ES-I3 (cell line): ENCODE measurements at regions not wholly inside any gene's neighbourhood (a gene's known extent, or its start where the extent isn't known, plus 50 kb on each side); places are given as distances from the start of the nearest gene placed in this dataset.

Source experiments
- H3K36me3 ChIP-seq: 2 replicates; pipeline ENCODE4 v1.6.1; 2013; ENCODE audit warnings: mild to moderate bottlenecking, low read length, control low read depth, moderate library complexity; ENCODE audit not compliant: insufficient read depth
- H3K4me1 ChIP-seq: 2 replicates; pipeline ENCODE4 v1.6.1; 2013; ENCODE audit warnings: mild to moderate bottlenecking, control low read depth, low read length; ENCODE audit not compliant: insufficient read depth
- H3K9ac ChIP-seq: 2 replicates; pipeline ENCODE4 v1.6.1; 2013; ENCODE audit warnings: low read depth, mild to moderate bottlenecking, low read length, moderate library complexity
- H3K9me3 ChIP-seq: 2 replicates; pipeline ENCODE4 v1.6.1; 2013; ENCODE audit warnings: mild to moderate bottlenecking, low read length, moderate library complexity; ENCODE audit not compliant: control insufficient read depth, insufficient read depth

GRCh38 chr2:49444005-49444404 is 289.7 kb upstream of the FSHR start:
- Histone ChIP-seq H3K9me3 (no peaks in the 10 kb centered on the region), H3K9ac (no peak overlapping the region), H3K36me3 (no peaks in the 10 kb centered on the region), H3K4me1 (no peaks in the 10 kb centered on the region)

- no peaks in the 10 kb centered on the region for H3K9me3 ChIP-seq
- H3K9ac ChIP-seq = no peak overlapping the region
- H3K36me3 ChIP-seq = no peaks in the 10 kb centered on the region
- H3K4me1 ChIP-seq = no peaks in the 10 kb centered on the region
Measured at GRCh38 chr2:49426996-49427395, 272.7 kb upstream of the FSHR start.

- no peaks in the 10 kb centered on the region for H3K36me3 ChIP-seq
- no peaks in the 10 kb centered on the region for H3K9me3 ChIP-seq
- H3K9ac ChIP-seq = no peak overlapping the region
Measured at GRCh38 chr2:49416252-49416651, 261.9 kb upstream of the FSHR start.

GRCh38 chr2:49404108-49404507 is 249.8 kb upstream of the FSHR start:
- Histone ChIP-seq H3K9ac (no peak overlapping the region), H3K9me3 (no peaks in the 10 kb centered on the region), H3K36me3 (no peaks in the 10 kb centered on the region), H3K4me1 (peaks cover 4% of the 10 kb centered on the region; the same call in 1 of the 2 replicates)

More at GRCh38 chr2:49416252-49416651, 261.9 kb upstream of the FSHR start:
- H3K4me1 ChIP-seq = no peaks in the 10 kb centered on the region

GRCh38 chr2:49403637-49404036 is 249.3 kb upstream of the FSHR start:
- Histone ChIP-seq H3K4me1 (peaks cover 4% of the 10 kb centered on the region; the same call in 1 of the 2 replicates), H3K9ac (no peak overlapping the region), H3K9me3 (no peaks in the 10 kb centered on the region), H3K36me3 (no peaks in the 10 kb centered on the region)

GRCh38 chr2:49379406-49379805 is 225.1 kb upstream of the FSHR start:
- H3K9ac ChIP-seq = no peak overlapping the region
- no peaks in the 10 kb centered on the region for H3K4me1 ChIP-seq
- H3K9me3 ChIP-seq = no peaks in the 10 kb centered on the region
- no peaks in the 10 kb centered on the region for H3K36me3 ChIP-seq

- H3K36me3 ChIP-seq = no peaks in the 10 kb centered on the region
- no peaks in the 10 kb centered on the region for H3K9me3 ChIP-seq
- H3K9ac ChIP-seq = no peak overlapping the region
- no peaks in the 10 kb centered on the region; the same call in 1 of the 2 replicates for H3K4me1 ChIP-seq
Measured at GRCh38 chr2:49371128-49371701, 216.9 kb upstream of the FSHR start.

GRCh38 chr2:49369650-49370049 is 215.3 kb upstream of the FSHR start:
- H3K4me1 ChIP-seq = no peaks in the 10 kb centered on the region; the same call in 1 of the 2 replicates
- H3K9ac ChIP-seq = no peak overlapping the region
- no peaks in the 10 kb centered on the region for H3K9me3 ChIP-seq
- no peaks in the 10 kb centered on the region for H3K36me3 ChIP-seq

DNA sequence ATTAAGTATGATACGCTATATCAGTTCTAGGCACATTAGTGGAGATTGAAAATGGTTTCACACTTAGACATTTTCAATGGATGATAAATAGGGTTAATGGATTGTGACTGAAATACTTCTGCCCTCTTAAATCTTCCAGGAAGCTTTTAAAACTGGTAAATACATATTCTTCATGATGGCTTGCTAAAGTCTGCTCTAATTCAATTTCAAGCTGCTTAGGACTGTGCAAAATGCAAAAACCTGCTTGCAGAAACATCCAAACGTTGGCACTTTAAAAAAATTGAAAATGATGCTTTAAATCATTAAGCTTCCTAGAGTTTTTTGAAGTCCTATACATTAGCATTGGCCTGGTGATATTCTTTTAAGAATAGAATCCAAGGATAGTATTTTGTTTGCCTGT is 214.8 kb upstream of the FSHR start:
- Histone ChIP-seq H3K9ac (no peak overlapping the region), H3K9me3 (no peaks in the 10 kb centered on the region), H3K4me1 (no peaks in the 10 kb centered on the region; the same call in 1 of the 2 replicates), H3K36me3 (no peaks in the 10 kb centered on the region)

- no peaks in the 10 kb centered on the region for H3K36me3 ChIP-seq
- no peaks in the 10 kb centered on the region; the same call in 1 of the 2 replicates for H3K4me1 ChIP-seq
- no peak overlapping the region for H3K9ac ChIP-seq
- no peaks in the 10 kb centered on the region for H3K9me3 ChIP-seq
Measured at GRCh38 chr2:49367003-49367402, 212.7 kb upstream of the FSHR start.

GRCh38 chr2:49360407-49360767 is 206.1 kb upstream of the FSHR start:
- H3K36me3 ChIP-seq = no peaks in the 10 kb centered on the region
- peaks cover 3% of the 10 kb centered on the region; the same call in 1 of the 2 replicates for H3K4me1 ChIP-seq
- H3K9ac ChIP-seq = no peak overlapping the region
- H3K9me3 ChIP-seq = no peaks in the 10 kb centered on the region

DNA sequence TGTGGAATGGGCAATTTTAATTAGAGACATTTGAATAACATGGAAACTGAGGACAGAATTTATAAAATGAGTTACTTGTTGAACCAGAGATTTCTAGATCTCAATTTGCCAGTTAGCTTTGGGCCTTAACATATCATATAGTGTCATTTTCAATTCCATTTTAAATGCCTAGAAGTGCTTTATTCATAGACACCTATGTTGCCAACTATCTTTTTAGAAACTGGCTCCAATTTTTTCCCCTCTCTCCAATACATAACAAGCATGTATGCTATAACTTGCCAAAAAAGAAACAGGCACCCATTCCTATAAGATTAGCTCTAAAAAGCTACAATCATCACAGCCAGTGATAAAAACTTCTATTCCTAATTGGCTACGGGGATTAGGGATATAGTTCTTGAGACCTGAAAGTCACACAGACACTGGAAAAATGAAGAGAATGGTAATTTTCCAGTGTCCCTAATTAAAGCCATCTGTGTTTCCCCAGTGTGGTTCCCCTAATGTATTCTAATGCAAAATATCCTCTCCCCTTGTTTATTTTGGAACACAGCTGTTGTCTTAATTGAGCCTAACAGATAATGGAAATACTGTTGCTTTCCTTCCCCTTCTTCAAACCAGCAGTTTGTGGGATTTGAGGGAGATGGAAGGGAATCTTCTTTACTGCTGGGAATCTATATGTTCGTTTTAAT is 205.5 kb upstream of the FSHR start:
- H3K9me3 ChIP-seq = no peaks in the 10 kb centered on the region

DNA sequence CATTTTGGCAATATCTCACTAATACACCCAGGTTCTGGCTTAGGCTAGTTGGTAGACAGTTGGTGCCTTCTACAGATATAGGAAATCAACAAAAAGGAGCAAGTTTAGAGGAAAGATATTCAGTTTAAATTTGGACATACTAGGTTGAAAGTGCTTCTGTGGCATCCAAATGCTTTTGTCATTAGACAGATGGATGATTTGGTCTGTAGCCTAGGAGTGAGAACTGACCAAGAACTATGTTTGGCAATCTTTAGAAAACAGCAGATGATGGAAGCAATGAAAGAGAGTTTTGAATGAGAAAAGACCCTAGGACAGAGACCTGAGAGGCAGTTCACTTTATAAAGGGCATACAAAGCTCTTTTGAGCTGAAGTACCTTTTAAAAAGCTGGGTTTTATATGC is 201.3 kb upstream of the FSHR start:
- Histone ChIP-seq H3K9me3 (no peaks in the 10 kb centered on the region), H3K9ac (no peak overlapping the region), H3K4me1 (peaks cover 3% of the 10 kb centered on the region; the same call in 1 of the 2 replicates), H3K36me3 (no peaks in the 10 kb centered on the region)

More for the DNA sequence above, 205.5 kb upstream of the FSHR start:
- no peaks in the 10 kb centered on the region for H3K36me3 ChIP-seq
- H3K4me1 ChIP-seq = peaks cover 3% of the 10 kb centered on the region; the same call in 1 of the 2 replicates
- H3K9ac ChIP-seq = no peak overlapping the region

DNA sequence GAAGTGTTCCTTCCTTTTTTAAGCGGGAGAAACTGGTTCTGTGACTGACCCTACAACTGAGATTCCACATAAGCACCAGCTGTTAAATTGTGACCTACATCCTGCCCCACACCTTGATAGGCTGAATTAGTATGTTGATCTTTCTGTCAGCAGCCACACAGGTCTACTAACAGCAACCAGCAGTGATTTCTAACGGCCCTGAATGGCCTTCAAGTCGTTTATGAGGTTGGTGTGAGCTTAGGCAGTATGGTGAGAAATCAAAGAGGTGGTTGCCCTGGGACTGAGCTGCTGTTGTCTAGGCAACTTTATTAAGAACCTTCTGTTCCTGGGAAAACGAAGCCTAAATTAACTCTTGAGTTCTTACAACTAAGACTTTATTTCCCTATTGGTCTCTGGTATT is 197.2 kb upstream of the FSHR start:
- Histone ChIP-seq H3K9ac (no peak overlapping the region), H3K9me3 (no peaks in the 10 kb centered on the region), H3K36me3 (no peaks in the 10 kb centered on the region), H3K4me1 (no peaks in the 10 kb centered on the region)

GRCh38 chr2:49343638-49344037 is 189.3 kb upstream of the FSHR start:
- no peaks in the 10 kb centered on the region for H3K4me1 ChIP-seq
- H3K9me3 ChIP-seq = no peaks in the 10 kb centered on the region
- H3K9ac ChIP-seq = no peak overlapping the region
- no peaks in the 10 kb centered on the region; the same call in 1 of the 2 replicates for H3K36me3 ChIP-seq
